NOMO-1 treated with DMSO at 0.1 percent for 48 hours (cell line): ENCODE measurements at regions not wholly inside any gene's neighbourhood (a gene's known extent, or its start where the extent isn't known, plus 50 kb on each side); places are given as distances from the start of the nearest gene placed in this dataset.

Experiments used
- DNase-seq: peaks from one replicate; lab custom pipeline; 2025; ENCODE audit not compliant: unreplicated experiment; lab: John Stamatoyannopoulos, UW

DNA sequence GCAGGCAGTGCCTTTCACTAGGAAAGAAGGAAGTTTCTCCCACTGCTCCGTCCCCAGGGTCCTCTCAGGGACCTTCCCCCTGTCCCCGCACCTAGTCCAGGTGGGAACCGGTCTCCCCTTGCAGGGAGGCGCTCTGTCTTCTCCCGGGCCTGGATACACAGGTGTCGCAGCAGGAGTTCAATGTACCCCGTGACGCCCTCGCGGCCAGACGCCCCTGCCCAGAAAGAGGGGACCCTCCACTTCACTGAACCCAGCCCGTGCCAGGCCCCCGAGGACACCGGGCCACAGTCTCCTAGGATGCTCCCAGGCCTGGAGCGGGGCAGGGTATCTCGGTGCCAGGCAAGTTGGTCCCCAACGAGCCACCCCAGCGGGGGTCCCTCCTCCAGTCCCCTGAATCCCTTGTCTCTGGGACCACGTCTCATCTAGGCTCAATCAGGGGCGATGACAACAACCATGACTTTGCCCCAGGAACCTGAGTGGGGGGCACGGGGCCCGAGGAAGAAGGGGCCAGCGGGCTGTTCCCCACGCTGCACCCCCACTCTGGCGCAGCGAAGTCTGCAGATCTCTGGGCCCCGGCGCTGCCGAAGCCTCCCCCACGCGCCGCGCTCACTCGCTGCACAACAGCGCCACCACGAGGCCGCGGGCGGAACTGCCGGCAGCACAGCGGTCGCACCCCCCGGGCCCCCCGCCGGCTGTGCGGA lies 103.0 kb downstream of the EDN3 start:
- peak; percentile 17 for DNase-seq

DNA sequence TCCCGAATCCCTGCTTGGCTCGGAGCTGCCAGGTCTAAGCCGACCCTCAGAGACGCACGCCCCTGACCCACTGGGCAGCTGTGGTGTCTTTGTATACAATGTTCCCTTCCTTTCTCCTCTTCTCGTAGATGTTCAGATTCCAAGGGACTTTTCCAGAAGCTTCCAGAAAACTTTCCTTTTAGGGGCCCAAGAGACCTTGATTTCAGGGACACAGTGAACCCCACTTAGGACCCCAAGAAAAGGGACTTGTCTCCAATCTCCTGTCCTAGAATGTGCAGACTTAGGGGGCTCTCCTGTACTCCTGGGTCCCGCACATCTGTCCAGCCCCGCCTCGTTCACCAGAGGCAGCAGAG lies 103.5 kb downstream of the EDN3 start:
- no peak for DNase-seq

DNA sequence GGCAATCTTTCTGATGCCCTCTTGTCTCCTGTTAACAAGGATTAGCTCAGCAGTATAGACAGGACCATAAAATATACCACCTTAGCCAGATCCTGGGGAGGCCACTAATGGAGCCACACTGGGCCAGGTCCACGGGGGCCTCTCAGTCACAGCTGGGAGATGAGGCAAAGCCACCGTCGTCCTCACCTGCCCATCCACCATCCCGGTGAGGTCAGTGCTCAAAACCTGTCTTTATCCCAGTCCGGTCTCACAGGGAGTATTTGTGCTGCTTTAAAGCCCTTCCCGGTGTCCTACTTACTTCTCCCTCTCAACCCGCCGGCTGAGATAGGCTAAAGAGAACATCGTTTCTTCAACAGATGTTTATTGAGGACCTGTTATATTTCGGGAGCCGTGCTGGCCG lies 104.3 kb downstream of the EDN3 start:
- no peak for DNase-seq

DNA sequence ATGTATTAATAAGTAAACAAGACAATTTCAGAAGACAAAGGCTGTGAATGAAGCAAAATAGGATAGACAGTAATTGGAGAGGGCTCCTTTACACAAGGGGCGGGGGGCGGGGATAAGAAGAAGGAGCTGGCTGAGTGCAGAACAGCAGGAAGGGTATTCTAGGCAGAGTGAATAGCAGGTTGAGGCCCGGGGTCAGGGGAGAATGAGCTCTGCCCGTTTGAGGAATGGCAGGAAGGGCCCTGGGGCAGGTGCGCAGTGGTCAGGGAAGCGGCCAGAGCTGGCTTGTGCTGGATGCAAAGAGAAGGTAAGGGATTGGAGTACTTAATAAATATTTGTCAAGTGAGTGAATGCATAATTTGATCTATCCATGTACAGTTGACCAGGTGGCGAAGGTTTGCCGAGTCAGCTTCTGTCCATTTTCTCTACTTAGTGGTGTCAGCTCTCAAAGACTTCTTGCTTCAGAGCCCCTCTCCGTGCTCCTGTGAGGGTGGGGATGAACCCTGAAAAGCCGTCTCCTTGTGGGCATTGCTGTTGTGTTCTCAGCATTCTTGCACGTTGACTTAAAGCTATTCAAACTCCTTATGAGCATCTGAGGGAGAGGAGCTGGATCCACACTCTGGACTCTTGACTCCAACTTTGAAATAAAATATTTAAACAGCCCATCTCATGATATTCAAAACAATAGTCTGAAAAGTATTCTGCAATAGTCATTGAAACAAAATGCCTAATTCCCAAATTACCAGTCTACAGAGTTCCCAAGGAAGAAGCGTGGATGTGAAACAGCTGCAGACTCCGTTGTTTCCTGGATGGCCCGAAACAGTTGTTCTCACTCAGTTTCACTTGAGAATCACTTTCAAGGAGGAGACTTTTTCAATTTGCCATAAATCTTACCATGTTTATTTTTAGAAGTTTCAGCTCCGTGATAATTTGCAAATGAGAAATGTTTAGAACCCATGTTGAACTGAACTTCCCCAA lies 105.1 kb downstream of the EDN3 start:
- no peak for DNase-seq

DNA sequence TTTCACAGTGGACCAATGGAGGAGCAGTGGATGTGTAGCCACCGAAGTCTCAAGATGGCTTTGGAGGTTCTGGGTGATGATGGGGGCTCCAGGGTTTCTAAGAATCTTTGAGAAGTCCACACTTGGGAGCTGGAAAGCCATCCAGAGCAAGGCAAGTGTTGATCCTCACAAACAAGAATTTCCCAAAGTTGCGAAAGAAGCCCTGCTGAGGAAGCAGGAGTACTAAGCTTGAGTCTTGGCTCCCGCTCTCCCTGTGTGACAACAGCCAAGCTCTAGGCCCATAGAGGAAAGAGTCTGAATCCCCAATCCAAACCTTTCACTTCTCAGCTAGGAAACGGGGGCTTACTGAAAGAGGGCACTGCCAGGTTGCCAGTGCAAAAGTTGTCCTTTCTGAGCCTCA lies 106.0 kb downstream of the EDN3 start:
- DNase-seq = no peak

DNA sequence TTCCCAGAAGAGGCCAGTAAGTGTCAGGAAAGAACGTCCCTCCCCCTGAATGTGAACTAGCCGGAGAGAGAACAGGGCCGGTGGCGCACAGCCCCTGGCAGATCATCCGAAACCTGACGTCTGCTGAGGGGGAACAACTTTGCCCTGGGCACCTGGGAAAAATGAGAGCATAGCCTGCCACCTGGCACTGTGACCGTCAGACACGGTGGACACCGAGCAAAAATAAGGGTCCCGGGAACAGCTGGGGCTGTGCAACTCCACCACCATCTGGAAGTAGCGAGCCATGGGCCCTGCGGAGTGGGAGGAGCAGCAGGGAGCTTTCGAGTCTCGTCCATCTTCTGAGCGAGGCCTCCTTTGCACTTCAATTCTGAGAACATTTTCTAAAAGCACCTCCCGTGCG lies 110.8 kb downstream of the EDN3 start:
- no peak for DNase-seq

DNA sequence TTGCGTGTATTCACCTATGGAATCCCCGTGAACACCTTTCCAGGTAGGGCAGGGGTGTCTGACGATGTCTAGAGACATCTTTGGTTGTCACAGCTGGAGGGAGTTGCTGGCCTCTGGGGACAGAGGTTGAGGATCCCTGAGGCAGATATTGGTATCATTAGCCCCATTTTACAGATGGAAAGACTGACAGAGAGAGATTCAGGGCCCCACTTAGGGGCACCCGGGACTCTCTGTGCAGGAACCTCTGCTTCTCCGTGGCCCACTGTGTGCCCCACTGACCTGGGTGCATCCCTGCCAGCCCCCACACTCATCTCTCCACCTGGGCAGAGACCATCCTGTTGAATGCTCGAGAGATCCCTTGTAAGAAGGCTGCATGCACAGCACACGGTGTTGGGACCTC lies 111.2 kb downstream of the EDN3 start:
- no peak for DNase-seq

DNA sequence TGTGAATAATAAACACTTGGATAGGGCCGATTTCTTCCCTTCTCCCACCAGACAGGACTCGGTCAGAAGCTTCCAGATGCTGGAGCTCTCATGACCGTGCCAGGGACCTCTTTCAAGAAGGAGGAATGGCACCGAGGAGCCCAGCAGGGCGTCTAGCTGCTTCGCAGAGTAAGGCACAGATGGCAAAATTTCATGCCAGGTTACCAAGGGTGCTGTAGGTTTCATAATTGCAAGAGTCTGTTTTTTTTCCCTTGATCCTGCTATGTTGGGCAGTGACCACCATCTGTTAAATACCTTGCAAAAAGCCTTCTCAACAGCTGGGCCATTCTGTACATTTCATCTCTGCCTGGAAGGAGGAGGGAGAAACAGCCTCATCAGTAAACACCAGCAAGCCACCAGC lies 111.8 kb downstream of the EDN3 start:
- DNase-seq = no peak

DNA sequence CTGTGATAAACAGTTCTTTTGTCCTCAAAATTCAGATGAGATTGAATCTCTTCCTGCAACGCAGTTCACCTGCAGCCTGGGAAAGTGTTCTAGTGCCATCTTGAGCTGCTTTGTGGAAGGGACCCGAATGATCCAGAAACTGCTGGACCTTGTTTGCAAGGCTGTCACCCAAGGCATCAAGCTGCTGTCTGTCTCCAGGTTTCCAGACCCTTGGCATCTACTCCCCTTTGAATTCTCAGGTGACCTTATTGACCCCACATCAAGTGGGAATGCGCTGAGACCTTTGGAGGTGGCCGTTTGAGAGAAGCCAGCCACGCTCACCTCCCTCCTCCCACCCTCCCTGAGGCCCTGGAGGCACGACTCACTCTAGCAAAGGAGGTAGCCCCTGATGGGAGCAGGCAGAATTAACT lies 112.5 kb downstream of the EDN3 start:
- DNase-seq = no peak

DNA sequence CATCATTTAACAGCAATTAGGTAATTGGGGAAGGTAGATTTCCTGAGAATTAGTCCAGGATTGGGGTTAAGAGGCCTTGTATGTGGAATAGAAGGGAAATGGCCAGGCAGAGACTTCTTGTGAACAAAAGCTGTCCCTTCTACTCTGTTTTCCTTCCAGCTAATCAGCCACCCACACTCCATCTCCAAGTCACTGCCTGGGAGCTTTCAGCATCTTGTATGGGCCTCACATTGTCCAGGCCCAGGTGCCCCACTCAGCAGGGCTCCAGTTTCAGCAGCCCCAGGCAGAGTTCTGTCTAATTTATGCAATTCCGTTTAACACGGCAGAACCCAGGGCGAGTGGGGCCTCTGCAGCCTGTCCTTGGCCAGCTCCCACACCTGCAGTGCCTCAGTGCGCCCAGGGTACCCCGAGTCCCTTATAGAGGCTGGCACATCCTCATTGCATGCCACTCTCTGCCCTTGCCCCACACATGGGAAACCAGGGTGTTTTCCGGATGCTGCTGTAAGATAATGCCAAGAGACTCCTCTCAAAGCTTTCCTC lies 113.0 kb downstream of the EDN3 start:
- no peak for DNase-seq

DNA sequence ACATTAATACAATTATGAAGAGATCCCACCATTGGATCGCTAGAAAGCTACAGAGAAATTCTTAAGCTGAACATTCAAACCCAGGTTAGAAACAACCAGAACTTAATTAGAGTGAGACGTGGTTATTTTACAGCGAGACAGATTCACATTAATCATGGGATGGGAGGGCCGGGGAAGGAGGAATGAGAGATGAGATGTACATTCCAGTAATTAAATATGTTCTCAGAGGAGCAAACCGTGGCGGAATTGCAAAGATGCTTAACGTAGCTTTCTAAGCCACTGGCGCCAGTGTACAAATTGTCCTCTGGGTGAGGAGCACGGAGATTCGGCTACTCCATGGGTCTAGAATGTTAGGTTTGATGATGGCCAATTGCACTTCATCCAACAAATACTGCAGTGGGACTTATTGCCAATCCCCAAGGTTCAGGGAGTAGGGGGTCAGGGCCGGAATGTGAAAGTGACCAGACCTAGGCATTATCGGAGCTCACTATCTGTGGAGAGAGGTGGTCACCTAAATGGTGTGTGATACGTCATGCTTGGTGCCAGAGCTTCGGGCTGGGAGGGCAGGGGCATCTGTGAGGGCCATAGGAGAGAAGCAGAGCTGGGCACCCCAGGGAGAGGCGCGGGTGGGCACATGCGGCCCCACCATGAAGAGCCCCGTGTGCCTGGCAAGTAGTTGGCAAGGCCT lies 114.7 kb downstream of the EDN3 start:
- no peak for DNase-seq

DNA sequence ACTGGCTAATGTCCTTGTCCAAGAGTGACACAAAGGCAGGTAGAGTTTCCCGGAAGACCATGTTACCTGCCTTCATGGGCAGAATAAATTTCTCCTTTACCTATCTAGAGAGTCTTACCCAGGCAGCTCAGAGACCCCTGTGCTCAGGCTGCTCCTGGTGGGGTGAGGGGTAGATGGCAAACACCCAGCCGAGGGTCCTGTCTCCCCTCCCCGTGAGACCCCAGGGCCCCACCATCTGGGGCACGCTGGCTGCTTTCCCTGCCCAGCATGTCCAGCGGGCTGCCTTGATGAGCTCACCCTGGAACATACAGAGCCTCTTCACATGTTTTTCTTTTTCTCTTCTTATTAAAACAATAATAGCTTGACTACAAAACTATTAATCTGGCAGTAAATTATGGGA lies 116.5 kb downstream of the EDN3 start:
- DNase-seq = no peak

DNA sequence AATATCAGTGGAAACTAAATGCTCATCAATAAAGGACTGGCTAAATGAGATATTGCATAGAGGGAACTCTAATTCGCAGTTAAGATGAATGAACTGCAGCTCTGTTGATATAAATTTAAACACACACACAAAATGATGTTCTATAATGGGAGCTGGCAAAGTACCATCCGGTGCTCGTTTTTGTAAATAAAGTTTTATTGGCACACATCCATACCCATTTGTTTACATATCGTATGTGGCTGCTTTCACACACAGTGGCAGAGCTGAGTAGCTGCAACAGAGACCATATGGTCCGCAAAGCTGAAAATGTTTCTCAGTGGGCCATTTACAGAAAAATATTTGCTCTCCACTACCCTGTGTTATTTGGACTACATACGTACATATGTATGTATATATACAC lies 120.7 kb downstream of the EDN3 start:
- DNase-seq = no peak

DNA sequence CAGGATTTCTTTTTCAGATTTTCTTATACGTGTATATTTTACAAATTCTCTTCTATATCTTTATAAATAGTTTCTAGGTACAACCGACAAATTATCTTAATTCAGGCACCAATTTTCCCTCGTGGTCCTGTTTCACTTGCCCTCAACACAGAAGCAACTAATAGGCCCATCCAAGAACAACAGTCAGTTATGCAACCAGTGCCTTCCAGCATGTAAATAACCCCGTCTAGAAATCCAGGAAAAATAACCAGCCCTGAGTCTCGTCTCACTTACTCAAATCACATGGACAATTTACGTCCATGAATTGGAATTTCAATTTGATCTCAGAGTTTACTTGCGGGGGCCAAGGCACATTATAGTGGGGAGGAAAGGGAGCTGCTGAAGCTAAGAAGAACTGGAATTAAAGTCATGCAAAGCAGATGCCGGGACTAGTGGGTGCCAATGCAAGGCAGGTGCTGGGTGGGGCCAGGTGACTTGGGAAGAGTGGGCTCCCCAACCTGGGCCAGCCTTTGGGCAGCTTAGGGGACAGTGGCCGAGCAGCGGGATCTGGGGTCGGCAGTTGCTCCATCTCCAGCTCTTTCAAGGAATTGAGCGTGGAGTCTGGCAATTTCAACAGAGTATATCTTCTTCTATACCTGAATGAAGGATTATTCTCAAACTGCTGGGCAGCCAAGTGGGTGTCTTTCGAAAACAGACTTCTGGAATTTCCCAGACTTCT lies 121.7 kb downstream of the EDN3 start:
- DNase-seq = no peak

DNA sequence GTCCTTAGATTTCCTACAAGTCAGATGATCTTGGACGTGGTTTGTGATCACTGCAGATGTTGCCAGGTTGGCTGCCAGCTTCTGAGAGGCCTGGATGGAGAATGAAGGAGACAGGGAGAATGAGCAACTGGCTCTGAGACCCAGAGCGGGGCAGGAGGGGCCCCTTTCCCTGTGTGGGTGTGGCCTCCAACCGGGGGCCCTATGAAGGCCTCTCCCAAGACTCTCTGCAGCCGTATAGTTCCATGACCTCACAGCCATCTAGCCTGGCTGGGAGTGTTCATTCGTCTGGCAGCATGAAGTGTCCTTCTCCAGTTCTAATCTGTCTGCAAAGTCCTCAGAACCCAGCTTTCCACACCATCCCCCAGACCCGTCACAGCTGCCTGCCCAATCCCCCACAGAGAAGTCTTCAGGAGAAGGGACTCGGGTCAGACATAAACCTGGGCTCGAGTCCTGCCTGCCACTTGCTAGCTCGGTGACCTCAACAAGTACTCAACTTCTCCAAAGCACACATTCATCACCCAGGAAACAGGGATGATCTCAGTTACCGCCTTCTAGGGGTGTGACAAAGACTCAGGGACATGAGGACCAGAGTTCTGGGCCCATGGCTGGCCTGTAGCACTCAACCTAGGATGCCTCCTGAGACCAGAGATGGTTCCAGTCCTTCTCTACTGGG lies 122.6 kb downstream of the EDN3 start:
- DNase-seq = no peak

DNA sequence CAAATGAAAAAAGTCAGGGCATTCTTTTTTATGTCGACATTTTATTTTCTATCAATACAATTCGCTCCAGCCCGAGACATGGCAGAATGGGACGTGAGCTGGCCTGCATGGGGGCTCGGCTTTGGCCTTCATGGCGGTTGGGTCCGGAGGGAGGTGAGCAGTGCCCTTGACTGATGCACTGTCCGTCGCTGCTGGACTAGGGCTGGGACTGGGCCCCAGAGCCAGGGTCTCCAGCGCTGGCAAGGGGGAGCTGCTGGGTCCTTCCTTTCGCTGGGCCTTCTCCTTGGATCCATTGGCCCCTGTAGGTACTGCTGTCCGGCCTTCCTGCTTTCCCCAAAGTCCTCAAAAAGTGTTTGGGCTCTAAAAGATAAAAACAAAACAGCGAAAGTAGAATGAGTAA lies 124.6 kb downstream of the EDN3 start:
- DNase-seq = no peak

DNA sequence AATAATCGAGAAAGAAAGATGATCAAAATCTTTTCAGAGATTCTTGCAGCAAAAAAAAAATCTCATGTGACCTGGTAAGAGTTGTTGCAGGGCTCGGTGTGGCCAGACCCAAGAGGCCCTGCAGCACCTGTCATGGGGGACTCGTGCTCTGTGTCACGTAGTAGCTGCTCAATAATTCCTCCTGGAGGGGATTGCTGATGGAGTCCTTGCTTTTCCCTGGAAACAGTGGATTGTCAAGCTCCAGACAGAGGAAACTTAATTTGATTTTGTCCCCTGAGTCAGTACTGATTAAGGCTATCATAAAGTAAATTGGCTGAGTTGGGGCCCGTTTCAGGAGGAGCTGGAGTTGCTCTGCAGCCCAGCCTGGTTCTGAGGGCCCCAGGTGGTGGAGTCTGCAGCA lies 125.2 kb downstream of the EDN3 start:
- no peak for DNase-seq

DNA sequence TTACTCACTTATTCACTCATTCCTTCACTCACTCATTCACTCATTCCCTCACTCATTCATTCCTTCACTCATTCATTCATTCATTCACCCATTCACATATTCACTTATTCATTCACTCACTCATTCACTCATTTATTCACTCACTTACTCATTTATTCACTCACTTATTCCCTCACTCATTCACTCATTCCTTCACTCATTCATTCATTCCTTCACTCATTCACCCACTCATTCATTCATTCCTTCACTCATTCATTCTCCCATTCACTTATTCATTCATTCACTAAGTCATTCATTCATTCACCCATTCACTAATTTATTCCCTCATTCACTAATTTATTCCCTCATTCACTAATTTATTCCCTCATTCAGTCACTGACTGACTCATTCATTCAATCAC lies 127.6 kb downstream of the EDN3 start:
- no peak for DNase-seq

DNA sequence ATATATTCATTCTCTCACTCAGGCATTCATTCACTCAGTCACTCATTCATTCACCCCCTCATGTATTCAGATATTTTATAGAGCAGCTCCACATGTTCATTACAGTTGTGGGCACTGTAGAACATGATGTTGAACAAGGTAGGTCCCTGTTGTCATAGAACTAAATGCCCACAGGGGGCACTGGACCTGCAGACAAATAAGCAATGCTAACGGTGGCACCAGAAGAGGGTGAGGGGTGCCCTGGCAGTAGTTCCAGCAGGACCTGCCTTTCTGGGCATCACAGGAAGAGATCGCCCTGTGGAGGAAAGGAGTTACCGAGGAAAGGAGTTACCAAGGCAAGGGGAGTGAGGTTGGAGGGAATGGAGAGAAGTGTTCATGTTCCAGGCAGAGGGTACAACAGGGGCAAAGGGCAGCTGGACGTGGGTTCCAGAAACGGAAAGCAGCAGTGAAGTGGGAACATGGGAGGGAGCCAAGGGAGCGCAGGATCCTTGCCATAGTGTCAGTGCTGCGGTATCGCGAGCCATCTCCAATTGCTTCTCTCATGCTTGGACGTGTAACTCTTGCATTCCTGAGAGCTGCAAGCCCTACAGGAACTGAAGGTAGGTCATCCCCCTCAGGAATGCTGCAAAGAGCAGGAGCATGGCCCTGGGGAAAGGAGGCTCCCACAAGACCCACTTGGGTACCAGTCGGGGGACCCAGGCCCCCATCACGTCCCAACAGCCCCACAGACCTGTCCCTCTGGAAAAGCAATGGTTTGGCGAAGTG lies 128.2 kb downstream of the EDN3 start:
- DNase-seq = no peak

DNA sequence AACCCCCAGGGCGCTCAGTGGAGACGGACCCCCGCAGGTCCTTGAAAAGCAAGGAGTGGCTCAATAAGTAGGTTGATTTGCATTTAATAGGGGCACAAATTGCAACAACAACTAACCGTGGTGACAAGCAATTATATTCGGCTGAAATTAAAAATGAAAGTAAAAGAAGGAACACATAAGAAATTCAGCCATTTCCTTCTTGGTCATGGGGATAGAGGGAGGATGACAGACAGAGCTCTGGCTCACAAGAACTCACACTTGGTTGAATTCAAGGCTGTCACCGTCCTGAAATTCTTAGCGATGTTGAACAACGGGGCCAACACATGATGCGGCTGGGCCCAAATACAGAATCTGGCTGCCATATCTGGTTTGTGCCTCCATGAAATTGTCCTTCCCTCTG lies 129.0 kb downstream of the EDN3 start:
- peak; percentile 73 for DNase-seq
